ENCODE measurements at regions not wholly inside any gene's neighbourhood (a gene's known extent, or its start where the extent isn't known, plus 50 kb on each side); places are given as distances from the start of the nearest gene placed in this dataset.

DNA sequence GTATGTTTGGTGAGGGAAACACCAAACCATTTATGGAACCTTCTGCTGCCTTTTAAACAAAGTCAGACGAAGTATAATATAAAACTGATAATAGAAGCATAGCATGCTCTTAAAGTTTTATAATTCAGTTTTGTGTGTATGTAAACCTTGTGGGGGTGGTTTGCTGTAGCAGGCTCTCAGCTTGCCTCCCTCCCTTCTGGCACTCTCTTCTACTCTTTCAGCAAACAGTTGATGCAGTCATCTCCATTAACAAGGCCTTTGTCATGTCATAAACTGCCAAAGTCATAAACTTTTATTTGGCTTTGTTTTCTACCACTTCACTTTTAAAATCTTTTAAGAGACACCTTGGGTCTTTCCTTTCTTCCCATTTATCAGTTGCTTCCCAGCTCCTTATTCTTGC, 448.2 kb upstream of the SETBP1 start:
- no peak for DNase-seq
- H3K27me3 ChIP-seq, result no peaks in the 10 kb centered on the region
- no peak for TF ChIP-seq CTCF (IDR thresholded peaks at IDR 0.05)
- TF ChIP-seq POLR2A (IDR thresholded peaks at IDR 0.05), result no peak
- H3K27ac ChIP-seq, result no peak overlapping the region
- no peaks in the 10 kb centered on the region for H3K9me3 ChIP-seq
- H3K36me3 ChIP-seq, result no peaks in the 10 kb centered on the region
- H3K4me3 ChIP-seq, result no peak overlapping the region
- H3K4me1 ChIP-seq, result no peaks in the 10 kb centered on the region

- no peaks in the 10 kb centered on the region for H3K27me3 ChIP-seq
- no peak overlapping the region for H3K4me3 ChIP-seq
- no peaks in the 10 kb centered on the region for H3K9me3 ChIP-seq
- H3K4me1 ChIP-seq, result no peaks in the 10 kb centered on the region
- H3K36me3 ChIP-seq, result no peaks in the 10 kb centered on the region
- TF ChIP-seq POLR2A (IDR thresholded peaks at IDR 0.05) (no peak), CTCF (IDR thresholded peaks at IDR 0.05) (no peak)
- DNase-seq, result no peak
- H3K27ac ChIP-seq, result no peak overlapping the region
Observed at GRCh38 chr18:44238454-44238853, 442.2 kb upstream of the SETBP1 start.

- TF ChIP-seq POLR2A (IDR thresholded peaks at IDR 0.05) (no peak), CTCF (IDR thresholded peaks at IDR 0.05) (no peak)
- Histone ChIP-seq H3K4me3 (no peak overlapping the region), H3K4me1 (no peaks in the 10 kb centered on the region), H3K36me3 (no peaks in the 10 kb centered on the region), H3K27ac (no peak overlapping the region), H3K9me3 (no peaks in the 10 kb centered on the region), H3K27me3 (no peaks in the 10 kb centered on the region)
- no peak for DNase-seq
Observed at GRCh38 chr18:44238911-44239310, 441.8 kb upstream of the SETBP1 start.

DNA sequence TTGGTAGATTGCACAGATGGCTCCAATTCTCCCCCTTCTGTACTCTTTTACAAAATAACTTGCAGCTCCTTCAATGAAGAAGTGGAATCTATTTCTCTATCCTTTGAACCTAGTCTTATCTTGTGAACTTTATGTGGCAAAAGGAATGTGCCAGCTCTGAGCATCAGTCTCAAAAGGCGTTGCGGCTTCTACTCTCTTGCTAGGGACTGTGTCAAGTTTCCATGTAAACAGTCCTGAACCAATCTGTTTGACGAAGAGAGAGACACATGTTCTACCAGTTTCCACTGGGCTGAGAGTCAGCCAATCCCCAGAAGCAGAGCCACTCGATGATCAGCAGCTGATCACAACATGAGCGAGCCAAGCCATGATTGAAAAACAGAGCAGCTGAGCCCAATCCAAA, 439.7 kb upstream of the SETBP1 start:
- Histone ChIP-seq H3K36me3 (no peaks in the 10 kb centered on the region), H3K9me3 (no peaks in the 10 kb centered on the region), H3K27ac (no peak overlapping the region), H3K4me3 (no peak overlapping the region), H3K27me3 (no peaks in the 10 kb centered on the region), H3K4me1 (no peaks in the 10 kb centered on the region)
- no peak for DNase-seq
- TF ChIP-seq CTCF (IDR thresholded peaks at IDR 0.05) (no peak), POLR2A (IDR thresholded peaks at IDR 0.05) (no peak)

- TF ChIP-seq CTCF (IDR thresholded peaks at IDR 0.05), result no peak
- no peak for TF ChIP-seq POLR2A (IDR thresholded peaks at IDR 0.05)
- no peak overlapping the region for H3K27ac ChIP-seq
- H3K9me3 ChIP-seq, result no peaks in the 10 kb centered on the region
- no peaks in the 10 kb centered on the region for H3K4me1 ChIP-seq
- H3K36me3 ChIP-seq, result no peaks in the 10 kb centered on the region
- H3K4me3 ChIP-seq, result no peak overlapping the region
- H3K27me3 ChIP-seq, result no peaks in the 10 kb centered on the region
- DNase-seq, result no peak
Observed at GRCh38 chr18:44245019-44245418, 435.7 kb upstream of the SETBP1 start.

- H3K27ac ChIP-seq, result no peak overlapping the region
- no peaks in the 10 kb centered on the region for H3K4me1 ChIP-seq
- DNase-seq, result no peak
- no peaks in the 10 kb centered on the region for H3K9me3 ChIP-seq
- no peaks in the 10 kb centered on the region for H3K27me3 ChIP-seq
- no peak for TF ChIP-seq POLR2A (IDR thresholded peaks at IDR 0.05)
- no peak for TF ChIP-seq CTCF (IDR thresholded peaks at IDR 0.05)
- no peak overlapping the region for H3K4me3 ChIP-seq
- H3K36me3 ChIP-seq, result no peaks in the 10 kb centered on the region
Observed at GRCh38 chr18:44246001-44246400, 434.7 kb upstream of the SETBP1 start.

Data from Peyer's patch (tissue), 4 donors.